Stimulated activated CD8-positive, alpha-beta memory T cell treated with anti-CD3 and anti-CD28 coated beads, Interleukin-12 subunit alpha, Interleukin-12 subunit beta, amount 100 ng/mL, for 4 hours (primary cell): ENCODE measurements at regions not wholly inside any gene's neighbourhood (a gene's known extent, or its start where the extent isn't known, plus 50 kb on each side); places are given as distances from the start of the nearest gene placed in this dataset.

Source experiments
- DNase-seq: peaks from one replicate; pipeline ENCODE4 v3.0.0-alpha.2; 2020; ENCODE audit warnings: low read depth

DNA sequence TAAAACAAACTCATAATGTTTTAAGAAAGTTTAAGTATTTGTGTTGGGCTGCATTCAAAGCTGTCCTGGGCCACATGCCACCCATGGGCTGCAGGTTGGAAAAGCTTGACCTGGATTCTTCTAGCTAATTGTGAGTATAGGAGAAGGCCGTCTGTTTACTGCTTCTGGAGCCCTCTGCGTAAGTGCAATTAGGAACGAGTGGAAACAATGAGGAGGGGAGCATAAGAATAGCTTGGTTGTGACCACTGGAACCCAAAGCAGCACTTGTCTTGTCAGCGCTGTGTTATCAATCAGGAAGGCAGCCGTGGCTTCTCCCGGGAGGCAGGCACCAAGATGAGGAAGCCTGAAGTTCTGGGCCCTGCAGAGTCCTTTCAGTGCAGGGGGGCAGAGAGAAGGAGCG is 110.4 kb upstream of the MBNL2 start:
- DNase-seq = no peak

- DNase-seq = no peak
These were observed 109.5 kb upstream of the MBNL2 start for GRCh38 chr13:97112446-97113152.

- DNase-seq = no peak
These were observed 108.7 kb upstream of the MBNL2 start for GRCh38 chr13:97113231-97114001.

DNA sequence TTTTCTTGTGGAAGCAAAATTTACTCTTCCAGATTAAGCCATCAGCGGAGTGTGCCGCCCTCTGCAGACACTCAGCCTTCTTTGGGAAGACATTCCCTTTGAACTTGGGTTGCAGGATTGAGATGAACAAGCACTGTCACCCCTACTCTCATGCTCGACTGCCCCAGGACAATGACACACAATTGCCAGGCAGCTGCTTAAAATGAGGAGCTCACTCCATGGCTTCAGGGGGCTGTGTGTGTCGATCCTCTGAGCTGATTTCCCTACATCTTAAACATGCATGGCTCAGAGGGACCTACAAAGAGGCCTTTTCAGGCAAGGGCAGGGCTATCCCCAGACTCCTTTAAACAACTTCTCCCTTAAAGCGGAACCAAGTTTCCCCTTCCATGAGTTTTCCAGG is 107.5 kb upstream of the MBNL2 start:
- DNase-seq = no peak

DNA sequence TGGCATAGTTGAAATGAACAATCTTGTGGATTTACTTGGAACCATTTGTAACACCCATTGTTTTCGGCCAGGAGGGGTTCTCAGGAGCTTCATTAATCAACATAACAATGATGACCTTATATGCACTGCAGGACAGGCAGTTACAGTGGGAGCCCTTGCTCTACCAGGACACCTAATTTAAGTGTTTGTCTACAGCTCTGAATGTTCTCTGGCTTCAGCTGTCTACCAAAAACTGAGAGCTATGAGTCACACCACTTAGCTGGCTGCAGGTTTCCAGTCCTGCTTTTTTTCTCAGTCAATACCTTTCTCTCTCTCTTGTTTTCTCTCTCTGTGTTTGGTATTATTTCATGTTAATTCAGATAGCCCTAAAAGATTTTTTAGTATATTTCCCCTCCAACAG is 105.4 kb upstream of the MBNL2 start:
- DNase-seq = no peak

- DNase-seq = no peak
These were observed 104.7 kb upstream of the MBNL2 start for GRCh38 chr13:97117388-97117910.

GRCh38 chr13:97119943-97120342 is 102.2 kb upstream of the MBNL2 start:
- no peak for DNase-seq

- DNase-seq = no peak
These were observed 101.8 kb upstream of the MBNL2 start for GRCh38 chr13:97120346-97120745.

DNA sequence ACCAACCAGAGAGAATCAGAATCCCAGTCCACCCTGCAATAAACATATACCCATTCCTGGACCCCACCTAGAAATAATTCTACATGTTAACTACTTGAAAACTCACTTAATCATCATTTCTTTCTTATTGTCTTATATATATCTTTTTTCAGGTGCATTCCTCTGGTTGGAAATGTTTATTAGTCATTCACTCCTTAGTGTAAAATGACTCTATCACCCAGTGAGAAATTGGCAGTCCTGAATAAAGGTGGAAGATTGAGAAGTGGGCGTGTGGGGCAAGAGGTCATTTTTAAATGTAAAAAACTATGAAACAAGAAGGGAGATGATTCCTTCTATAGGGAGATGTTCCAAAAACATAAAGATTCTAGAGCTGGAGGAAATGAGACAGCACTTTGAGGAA is 101.2 kb upstream of the MBNL2 start:
- DNase-seq = no peak

- no peak for DNase-seq
These were observed 100.2 kb upstream of the MBNL2 start for GRCh38 chr13:97121894-97122293.

DNA sequence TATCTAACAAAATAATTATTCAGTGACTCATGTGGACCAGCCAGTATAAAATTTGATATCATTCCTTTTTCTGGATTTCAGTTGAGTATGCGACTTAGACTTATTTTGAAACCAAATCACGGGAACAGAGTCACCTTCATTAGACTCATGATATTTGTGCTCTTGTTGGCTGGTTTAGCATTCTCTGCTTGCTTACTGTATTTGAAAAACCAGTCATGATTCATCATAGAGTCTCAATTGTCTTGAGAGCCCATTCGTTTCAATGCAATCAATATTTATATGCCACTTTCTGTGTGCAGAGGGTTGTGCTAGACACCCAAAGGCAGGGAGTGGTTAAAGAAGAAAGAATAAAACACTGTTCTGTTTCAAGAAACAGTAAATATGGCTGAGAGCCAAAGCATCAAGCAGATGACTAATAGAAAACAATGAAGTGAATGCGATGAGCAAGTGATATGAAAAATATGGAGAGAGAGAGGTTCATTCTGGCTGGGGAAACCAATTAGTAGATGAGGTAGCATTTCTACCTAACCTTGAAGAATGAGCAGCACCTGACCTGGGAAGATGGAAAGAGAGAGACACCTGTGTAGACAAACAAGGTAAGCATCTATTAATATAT is 99.6 kb upstream of the MBNL2 start:
- DNase-seq = no peak

- no peak for DNase-seq
These were observed 97.9 kb upstream of the MBNL2 start for GRCh38 chr13:97124206-97124605.

DNA sequence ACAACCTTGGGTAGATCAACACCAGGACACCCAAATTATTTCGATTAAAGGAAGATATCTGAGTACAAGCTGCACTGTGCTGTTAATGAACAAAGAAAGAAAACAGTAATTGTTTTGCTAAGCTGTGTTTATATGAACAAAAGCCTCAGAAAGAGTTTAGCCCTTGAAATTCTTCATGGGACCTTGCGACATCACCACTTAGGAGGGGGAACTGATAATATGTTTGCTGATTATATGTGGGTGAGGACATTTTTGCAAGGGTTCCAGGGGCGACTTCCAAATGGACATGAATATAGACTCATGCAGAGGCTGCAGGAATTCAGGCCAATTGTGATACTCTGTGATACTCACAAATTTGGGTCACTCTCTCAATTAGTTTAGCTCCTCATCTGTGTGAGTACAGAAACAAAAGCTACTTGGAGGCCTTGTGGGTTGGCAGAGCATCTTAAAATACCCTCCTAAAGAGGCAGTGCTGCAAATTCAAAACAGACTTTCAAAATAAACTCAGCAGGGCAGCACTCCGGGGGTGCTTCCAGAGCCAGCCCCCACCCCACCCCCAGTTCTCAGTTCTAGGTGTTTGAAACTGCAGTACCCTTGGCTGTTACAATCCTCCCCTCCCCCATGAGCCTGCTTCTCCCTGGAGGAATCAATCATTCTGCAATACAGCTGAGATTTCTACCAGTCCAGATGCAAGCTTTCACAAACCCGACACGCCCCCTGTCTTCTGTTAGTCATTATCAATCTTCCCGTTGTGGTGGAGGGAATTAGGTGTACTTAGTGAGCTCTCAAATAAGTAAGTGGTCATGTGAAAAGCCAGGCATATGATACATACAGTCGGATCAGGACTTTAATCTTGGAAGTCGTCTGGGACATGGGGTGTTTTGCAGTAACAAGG is 97.0 kb upstream of the MBNL2 start:
- DNase-seq = no peak

DNA sequence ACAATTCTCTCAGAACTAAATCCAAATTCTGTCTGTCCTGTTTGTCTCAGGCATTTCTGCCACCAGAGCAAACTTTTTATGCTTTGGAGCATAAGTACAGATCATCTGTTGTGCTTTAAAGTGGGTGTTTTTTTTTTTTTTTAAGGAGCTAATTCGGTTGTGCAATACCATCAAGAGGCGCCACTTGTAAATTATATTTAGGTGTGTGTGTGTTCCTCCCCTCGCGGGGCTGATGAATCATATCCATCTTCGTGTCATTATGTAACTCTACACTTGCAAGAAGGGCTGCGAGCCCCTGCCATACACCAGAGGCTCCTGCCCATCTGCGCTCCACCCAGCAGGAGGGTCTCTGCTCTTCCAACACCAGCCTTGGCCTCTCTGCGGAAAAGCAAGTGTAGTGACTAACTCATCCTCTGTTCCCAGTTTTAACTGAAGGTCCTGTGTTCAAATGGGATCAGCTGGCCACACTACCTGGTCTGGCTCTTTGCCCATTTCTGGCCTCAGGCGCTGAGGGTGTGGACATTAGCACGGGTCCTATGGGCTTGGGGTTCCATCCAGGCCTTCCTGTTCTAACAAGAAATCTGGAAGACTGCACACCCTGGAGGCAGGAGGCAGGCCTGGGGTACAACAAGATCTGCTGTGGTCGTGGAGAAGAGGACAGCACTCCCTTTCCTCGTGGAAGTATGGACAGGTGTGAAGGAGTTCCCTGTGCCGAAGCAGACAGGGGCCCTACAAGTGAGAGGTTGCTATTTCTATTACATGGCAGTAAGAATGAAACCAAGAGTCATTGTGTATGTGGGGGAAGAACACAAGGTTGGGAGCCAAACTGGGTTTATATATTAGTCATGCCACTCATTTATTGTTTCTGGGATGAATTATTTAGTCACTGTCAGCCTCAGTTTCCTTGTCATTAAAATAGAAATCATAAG is 96.1 kb upstream of the MBNL2 start:
- DNase-seq = no peak

DNA sequence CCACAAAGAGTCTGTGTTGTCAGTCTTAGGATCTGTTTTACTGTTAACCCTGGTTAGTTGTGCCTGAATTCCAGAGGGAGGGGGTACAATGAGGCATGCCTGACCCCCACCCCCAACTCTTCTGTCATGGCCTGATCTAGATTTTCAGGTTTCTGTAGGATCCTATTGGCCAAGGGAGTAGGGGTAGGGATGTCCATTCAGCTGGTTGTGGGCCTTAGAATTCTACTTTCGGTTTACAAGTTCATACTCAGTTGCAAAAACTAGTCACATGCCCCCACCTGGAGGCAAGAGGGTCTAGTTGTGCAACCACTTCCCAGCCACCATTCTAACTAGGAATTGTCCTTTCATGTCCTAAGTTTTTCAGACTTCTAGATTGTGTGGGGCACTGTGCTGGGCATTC is 94.3 kb upstream of the MBNL2 start:
- no peak for DNase-seq

DNA sequence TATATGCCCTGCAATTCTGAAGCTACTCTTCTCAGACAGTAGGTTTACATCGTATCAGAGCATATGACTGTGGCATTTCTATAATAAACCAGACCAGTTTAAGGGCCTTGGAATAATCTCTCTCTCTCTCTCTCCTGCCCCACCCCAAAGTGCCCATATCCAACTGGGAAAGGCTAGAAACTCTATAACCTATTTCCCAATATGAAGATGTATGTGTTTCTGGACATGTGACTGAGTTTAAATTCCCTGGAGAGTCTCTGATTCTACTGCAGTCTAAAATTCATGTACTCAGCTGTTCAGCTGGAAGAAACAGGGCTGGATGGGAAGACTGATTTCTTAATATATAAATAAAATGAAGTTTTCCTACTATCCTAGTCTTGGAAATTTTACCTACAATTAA is 91.9 kb upstream of the MBNL2 start:
- DNase-seq = no peak

GRCh38 chr13:97131447-97131846 is 90.7 kb upstream of the MBNL2 start:
- DNase-seq = no peak

DNA sequence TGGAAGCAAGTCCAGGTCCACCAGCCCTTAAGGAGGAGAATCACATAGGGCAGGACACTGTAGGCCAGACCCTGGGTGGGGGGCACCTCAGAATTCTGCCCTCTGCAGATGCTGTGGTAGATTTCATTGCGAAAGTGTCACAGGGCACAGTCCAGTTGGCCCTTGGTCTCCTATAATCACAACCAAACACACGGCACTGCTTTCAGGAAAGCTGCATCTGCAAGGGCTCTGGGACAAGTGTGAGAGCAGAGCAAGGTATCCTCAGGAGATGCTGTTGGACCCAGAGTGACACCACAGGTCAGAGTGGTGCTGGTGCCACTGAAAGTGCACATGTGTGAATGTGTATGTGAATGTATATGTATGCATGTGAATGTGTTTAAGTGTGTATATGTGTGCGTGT is 88.6 kb upstream of the MBNL2 start:
- no peak for DNase-seq

DNA sequence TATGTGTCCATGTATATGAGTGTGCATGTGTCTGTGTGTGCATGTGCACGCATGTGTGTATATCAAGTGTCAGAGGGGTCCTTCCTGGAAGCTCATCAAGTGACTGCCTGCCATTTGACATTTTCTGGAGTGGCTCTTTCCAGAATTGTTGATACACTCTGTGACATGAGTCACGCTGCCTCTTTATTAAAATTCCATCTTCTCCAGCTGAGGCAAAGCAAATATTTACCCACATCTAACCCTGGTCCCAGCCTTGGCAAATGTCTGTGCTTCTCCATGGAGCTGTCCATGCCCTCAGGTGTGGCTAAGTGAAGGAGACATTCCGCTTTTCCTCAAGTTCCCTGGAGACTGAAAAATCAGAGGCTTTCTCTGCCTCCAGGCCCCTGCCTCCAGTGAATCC is 88.2 kb upstream of the MBNL2 start:
- no peak for DNase-seq

DNA sequence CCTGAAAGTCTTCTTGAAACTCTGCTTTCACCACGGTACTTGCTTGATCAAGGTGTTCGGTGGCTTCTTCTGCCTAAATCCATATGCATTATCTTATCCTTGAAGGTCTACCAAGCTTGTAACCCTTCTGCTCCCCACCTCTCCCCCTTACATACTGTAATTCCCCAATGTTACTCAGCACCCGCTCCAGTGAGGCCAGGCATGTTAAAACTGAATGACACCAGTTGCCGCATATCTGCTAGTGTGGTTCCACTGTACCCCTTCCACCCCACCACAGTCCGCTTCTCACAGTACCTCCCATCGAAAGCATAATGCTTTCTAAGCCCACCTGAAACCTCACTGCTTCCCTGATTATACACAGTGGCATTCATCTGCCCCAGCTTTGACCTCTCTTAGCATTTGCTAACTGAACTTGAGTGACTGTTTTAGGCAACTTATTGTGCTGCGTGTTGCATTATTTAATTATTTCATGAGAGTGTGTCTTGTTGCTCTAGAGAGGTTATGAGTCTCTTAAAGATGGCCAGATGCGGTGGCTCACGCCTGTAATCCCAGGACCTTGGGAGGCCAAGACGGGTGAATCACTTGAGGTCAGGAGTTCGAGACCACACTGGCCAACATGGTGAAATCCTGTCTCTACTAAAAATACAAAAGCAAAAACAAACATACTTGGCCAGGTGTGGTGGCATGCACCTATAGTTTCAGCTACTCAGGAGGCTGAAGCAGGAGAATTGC is 87.6 kb upstream of the MBNL2 start:
- no peak for DNase-seq
